ENCODE measurements at regions not wholly inside any gene's neighbourhood (a gene's known extent, or its start where the extent isn't known, plus 50 kb on each side); places are given as distances from the start of the nearest gene placed in this dataset.

DNA sequence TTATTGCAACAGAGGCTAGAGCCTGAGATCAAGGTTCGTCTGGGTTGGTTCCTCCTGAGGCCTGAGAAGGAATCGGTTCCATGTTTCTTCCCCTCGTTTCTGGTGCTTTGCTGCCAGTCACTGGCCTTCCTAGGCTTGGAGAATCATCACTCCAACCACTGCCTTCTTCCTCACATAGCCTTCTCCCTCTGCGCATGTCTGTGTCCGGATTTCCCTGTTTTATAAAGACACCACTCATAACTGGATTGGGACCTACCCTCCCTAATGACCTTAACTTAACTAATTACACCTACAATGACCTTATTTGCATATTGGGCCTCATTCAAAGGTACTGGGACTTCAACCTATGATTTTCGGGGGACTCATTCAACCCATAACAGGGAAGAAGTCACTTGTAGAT lies 119.8 kb upstream of the CCDC68 start:
- TF ChIP-seq, protein P1, sequence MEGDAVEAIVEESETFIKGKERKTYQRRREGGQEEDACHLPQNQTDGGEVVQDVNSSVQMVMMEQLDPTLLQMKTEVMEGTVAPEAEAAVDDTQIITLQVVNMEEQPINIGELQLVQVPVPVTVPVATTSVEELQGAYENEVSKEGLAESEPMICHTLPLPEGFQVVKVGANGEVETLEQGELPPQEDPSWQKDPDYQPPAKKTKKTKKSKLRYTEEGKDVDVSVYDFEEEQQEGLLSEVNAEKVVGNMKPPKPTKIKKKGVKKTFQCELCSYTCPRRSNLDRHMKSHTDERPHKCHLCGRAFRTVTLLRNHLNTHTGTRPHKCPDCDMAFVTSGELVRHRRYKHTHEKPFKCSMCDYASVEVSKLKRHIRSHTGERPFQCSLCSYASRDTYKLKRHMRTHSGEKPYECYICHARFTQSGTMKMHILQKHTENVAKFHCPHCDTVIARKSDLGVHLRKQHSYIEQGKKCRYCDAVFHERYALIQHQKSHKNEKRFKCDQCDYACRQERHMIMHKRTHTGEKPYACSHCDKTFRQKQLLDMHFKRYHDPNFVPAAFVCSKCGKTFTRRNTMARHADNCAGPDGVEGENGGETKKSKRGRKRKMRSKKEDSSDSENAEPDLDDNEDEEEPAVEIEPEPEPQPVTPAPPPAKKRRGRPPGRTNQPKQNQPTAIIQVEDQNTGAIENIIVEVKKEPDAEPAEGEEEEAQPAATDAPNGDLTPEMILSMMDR (IDR thresholded peaks at IDR 0.05), result no peak
- TF ChIP-seq POLR2A (IDR thresholded peaks at IDR 0.05), result no peak

Data from right lobe of liver (tissue), 4 donors.